Epithelial cell of proximal tubule (primary cell): ENCODE measurements at regions not wholly inside any gene's neighbourhood (a gene's known extent, or its start where the extent isn't known, plus 50 kb on each side); places are given as distances from the start of the nearest gene placed in this dataset.

ENCODE experiments used
- DNase-seq: peaks from one replicate; pipeline ENCODE4 v3.0.0-alpha.2; 2011; ENCODE audit warnings: low read depth
- H3K4me3 ChIP-seq: 2 replicates; pipeline ENCODE4 v1.5.1; 2011; ENCODE audit warnings: low read depth, mild to moderate bottlenecking, low read length
- TF ChIP-seq, protein P1 (sequence below): conservative IDR thresholded peaks from 2 replicates; pipeline ENCODE4 v1.5.1; 2012; ENCODE audit warnings: low read depth, mild to moderate bottlenecking, low read length

DNA sequence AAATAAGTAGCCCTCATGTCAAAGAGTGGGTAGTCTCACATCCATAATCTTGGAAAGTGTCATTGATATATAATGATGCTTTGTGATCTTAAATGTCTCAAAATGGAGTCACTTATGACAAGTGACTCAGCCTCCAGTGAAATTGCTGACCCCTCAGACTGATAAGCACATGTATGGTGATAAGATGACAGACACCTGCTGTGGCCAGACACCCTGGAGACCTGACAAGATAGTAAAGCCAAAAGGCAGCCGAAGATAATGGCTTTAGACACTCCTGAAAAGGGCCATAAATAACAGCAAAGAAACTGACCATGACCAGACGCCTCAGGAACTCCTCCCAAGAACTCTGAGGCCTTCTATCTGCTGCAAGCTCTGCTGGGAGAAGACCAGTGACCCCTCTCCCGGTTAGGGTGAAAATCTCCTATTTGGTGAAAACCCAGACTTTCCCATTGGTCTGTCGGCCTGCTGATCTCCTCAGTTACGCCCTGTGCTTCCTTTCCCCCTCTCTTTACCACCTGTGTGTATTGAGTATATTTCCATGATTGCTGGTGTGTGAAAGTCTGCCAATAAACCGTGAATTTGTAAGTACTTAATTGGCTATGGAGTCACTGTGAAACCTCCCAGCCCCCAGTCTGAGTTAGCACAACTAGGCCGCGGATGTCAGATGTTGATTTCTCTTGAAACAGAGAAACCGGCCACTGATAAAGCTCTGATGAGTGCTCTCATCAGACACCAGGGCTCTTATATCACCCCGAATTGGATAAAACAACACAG lies 226.7 kb upstream of the MYOCD start:
- no peak for DNase-seq
- H3K4me3 ChIP-seq: no peak overlapping the region
- TF ChIP-seq, protein P1, sequence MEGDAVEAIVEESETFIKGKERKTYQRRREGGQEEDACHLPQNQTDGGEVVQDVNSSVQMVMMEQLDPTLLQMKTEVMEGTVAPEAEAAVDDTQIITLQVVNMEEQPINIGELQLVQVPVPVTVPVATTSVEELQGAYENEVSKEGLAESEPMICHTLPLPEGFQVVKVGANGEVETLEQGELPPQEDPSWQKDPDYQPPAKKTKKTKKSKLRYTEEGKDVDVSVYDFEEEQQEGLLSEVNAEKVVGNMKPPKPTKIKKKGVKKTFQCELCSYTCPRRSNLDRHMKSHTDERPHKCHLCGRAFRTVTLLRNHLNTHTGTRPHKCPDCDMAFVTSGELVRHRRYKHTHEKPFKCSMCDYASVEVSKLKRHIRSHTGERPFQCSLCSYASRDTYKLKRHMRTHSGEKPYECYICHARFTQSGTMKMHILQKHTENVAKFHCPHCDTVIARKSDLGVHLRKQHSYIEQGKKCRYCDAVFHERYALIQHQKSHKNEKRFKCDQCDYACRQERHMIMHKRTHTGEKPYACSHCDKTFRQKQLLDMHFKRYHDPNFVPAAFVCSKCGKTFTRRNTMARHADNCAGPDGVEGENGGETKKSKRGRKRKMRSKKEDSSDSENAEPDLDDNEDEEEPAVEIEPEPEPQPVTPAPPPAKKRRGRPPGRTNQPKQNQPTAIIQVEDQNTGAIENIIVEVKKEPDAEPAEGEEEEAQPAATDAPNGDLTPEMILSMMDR: no peak

DNA sequence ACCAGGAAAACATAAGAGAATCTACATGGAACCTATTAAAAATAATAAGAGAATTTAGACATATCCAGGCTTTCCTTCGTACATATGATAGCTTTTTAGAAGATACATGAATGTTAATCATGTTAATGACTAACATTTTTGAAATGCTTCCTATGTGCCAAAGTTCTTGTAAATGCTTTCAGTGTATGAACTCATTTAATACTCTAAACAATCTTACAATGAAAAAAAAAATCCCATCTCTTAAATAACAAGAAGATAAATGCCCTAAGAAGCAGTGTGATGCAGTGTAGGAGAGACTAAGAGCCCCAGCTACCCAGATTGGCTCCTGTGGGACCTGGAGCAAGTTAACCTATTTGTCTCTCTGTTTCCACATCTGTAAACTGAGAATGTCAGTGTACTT lies 220.4 kb upstream of the MYOCD start:
- H3K4me3 ChIP-seq: no peak overlapping the region
- TF ChIP-seq, protein P1: no peak
- no peak for DNase-seq

DNA sequence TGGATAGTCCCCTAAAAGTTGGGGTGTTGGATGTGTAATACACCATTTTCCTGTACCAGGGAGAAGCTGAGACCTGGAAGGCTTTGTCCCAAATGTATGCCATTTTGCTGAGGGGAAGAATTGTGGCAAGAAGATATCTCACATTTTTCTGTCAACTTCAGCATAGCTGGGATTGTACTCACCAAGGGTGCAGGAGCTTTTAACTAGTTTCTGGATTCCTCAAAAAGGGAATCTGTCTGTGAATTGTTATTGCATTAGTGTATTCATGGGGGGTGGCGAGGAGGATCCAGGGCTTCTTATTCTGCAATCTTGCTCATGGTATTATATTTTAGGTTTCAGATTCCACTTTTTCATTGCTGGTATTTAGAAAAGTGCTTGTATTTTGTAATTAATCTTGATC lies 208.2 kb upstream of the MYOCD start:
- DNase-seq: no peak
- H3K4me3 ChIP-seq: no peak overlapping the region
- TF ChIP-seq, protein P1: no peak

DNA sequence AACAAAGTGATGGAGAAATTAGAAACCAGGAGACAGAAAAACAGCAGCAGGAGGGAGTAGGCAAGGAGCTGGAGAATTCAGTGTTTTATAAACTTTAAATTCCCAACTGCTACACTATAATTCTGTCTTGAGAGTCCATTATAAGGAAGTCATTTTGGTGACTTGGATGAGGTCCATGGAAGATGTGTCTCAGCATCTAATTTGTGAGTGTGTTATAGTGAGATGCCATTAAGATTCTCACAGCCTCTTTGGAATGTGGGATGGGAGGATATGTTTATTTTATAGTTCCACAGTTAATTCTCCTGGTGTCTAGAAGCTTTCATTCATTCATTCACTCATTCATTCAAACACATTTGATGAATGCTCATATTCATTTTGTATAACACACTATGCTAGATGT lies 206.0 kb upstream of the MYOCD start:
- DNase-seq: no peak
- H3K4me3 ChIP-seq: no peak overlapping the region
- TF ChIP-seq, protein P1: no peak

DNA sequence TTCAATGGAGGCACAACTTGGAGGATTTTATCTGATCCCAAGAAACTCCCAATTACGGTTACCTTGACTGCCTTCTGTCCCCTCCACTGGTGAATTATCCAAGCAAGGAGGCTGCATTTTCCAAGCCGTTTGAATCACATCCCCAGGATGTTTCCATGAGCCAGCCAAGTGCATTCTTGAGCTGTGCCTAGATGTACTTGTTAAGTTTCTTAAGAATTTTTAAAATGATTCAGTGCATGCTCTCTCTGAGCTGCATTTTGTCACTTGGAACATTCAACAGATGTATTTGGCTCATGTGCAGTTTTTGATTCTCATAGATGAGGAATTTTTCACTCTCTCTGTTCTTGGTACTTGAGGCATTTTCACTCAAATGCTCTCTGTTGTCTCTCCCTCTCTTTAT lies 202.6 kb upstream of the MYOCD start:
- H3K4me3 ChIP-seq: no peak overlapping the region
- TF ChIP-seq, protein P1: no peak
- DNase-seq: no peak

DNA sequence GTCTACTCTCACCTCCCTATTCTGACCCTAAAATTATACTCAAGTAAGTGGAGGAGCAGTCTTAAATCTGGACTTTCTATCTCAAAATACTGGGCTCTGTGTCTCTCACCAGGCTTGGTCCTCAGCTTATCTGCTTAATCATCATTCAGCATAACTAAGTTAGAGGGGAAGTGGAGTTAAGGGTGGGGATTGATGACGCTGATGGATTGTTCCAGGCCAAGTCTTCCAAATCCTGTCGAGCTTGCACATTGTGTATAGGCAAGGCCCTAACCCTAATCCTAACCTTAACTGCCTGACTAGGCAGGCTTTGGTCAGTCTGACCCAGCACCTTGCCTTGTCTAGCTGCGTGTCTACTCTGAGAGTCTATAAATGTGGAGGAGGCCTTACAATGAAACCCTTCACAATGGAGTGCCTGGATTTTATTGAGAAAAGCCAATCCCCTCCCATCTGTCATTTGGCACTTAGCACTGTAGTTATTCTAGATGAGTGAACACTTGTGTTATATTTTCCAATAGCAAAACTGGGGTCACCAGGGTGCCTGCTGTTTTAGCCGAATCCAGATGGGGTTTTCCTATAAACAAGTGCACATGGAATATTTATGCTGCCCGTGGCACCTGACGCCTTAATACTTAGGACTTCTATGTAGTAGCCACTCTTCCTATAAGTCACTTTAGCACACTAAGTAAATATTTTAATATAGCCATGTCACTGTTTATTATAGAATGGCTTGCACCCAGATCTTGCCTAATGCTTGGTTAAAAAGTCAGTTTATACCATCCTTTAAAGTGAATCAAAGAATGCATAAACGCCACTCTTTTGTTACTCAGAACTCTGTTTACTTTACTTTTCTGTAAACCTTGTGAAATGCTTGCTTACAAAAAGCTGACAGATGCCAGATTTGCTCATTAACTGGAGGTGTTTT lies 193.2 kb upstream of the MYOCD start:
- DNase-seq: no peak
- H3K4me3 ChIP-seq: no peak overlapping the region
- TF ChIP-seq, protein P1: no peak
